SK-N-SH (cell line): ENCODE measurements at regions not wholly inside any gene's neighbourhood (a gene's known extent, or its start where the extent isn't known, plus 50 kb on each side); places are given as distances from the start of the nearest gene placed in this dataset.

Source experiments
- CTCF ChIA-PET: fragments of 300-600, 350-600 bp; formaldehyde crosslinking; extraction: SDS; loops from one replicate; lab custom pipeline; 2021; lab: Yijun Ruan, JAX
- POLR2A ChIA-PET: fragments of 350-600 bp; sonication (Branson Sonifier 250); formaldehyde crosslinking; extraction: SDS; loops from one replicate; lab custom pipeline; 2020; ENCODE audit warnings: antibody characterized with exemption, inconsistent platforms; lab: Yijun Ruan, JAX
- DNase-seq: peaks from one replicate; pipeline ENCODE4 v3.0.0; 2012
- H2AFZ ChIP-seq: fragments of 200-600 bp; sonication (generic); 2 replicates; pipeline ENCODE4 v1.8.1; 2016; ENCODE audit warnings: antibody characterized with exemption, mild to moderate bottlenecking, low read depth
- H3F3A ChIP-seq: fragments of 200-600 bp; sonication (generic); replicated peaks from 2 replicates; pipeline ENCODE3; 2016; ENCODE audit warnings: antibody characterized with exemption, mild to moderate bottlenecking; ENCODE audit not compliant: insufficient read depth
- H3K27ac ChIP-seq, 2 experiments: fragments of 200-500 bp in 1 of 2; fragments of 200-600 bp in 1 of 2; sonication (Bioruptor generic) in 1 of 2; sonication (generic), shearing (Covaris generic) in 1 of 2; 2 replicates each; pipeline versions ENCODE4 v1.5.1 to v1.6.1; 2014 to 2016; ENCODE audit warnings: low read depth in 2 of 2, inconsistent platforms in 1 of 2, low read length in 1 of 2, mild to moderate bottlenecking in 1 of 2, mixed read lengths in 1 of 2
- H3K27me3 ChIP-seq: fragments of 200-600 bp; sonication (generic), shearing (Covaris generic); 2 replicates; pipeline ENCODE4 v1.6.1; 2016; ENCODE audit warnings: mixed run types; ENCODE audit not compliant: insufficient read depth
- H3K36me3 ChIP-seq, 2 experiments: fragments of 200-500 bp in 1 of 2; fragments of 200-600 bp in 1 of 2; sonication (Bioruptor generic) in 1 of 2; sonication (generic) in 1 of 2; replicated peaks in 1 of 2; 2 replicates each; pipeline versions ENCODE3 to v1.5.1; 2014 to 2016; ENCODE audit warnings: low read length in 1 of 2, mild to moderate bottlenecking in 1 of 2; ENCODE audit not compliant: insufficient read depth in 2 of 2, control insufficient read depth in 1 of 2
- H3K4me1 ChIP-seq, 2 experiments: fragments of 200-500 bp in 1 of 2; fragments of 200-600 bp in 1 of 2; sonication (Bioruptor generic) in 1 of 2; sonication (generic), shearing (Covaris generic) in 1 of 2; 2 replicates each; pipeline versions ENCODE4 v1.5.1 to v1.6.1; 2014 to 2016; ENCODE audit warnings: low read depth in 1 of 2, low read length in 1 of 2, mixed run types in 1 of 2; ENCODE audit not compliant: insufficient read depth in 2 of 2, control insufficient read depth in 1 of 2
- H3K4me2 ChIP-seq: fragments of 200-600 bp; sonication (generic), shearing (Covaris generic); 2 replicates; pipeline ENCODE4 v1.6.1; 2017; ENCODE audit warnings: mixed run types
- H3K4me3 ChIP-seq, 2 experiments: fragments of 200-500 bp in 1 of 2; fragments of 200-600 bp in 1 of 2; sonication (Bioruptor generic) in 1 of 2; sonication (generic), shearing (Covaris generic) in 1 of 2; 2 replicates each; pipeline versions ENCODE4 v1.5.1 to v1.8.1; 2014 to 2016; ENCODE audit warnings: low read depth in 2 of 2, inconsistent platforms in 1 of 2, low read length in 1 of 2, mild to moderate bottlenecking in 1 of 2, mixed read lengths in 1 of 2, moderate library complexity in 1 of 2
- H3K79me2 ChIP-seq: fragments of 200-600 bp; sonication (generic); 2 replicates; pipeline ENCODE4 v1.8.1; 2017; ENCODE audit warnings: mild to moderate bottlenecking; ENCODE audit not compliant: insufficient read depth
- H3K9ac ChIP-seq: fragments of 200-600 bp; sonication (generic); 2 replicates; pipeline ENCODE4 v1.6.1; 2017; ENCODE audit warnings: mixed run types
- H3K9me2 ChIP-seq: fragments of 200-600 bp; sonication (generic); 2 replicates; pipeline ENCODE4 v1.6.1; 2017; ENCODE audit warnings: mixed run types
- H3K9me3 ChIP-seq: fragments of 200-600 bp; sonication (generic); 2 replicates; pipeline ENCODE4 v1.6.1; 2017; ENCODE audit warnings: mixed run types, mild to moderate bottlenecking, moderate library complexity
- H4K20me1 ChIP-seq: fragments of 200-600 bp; sonication (generic); 2 replicates; pipeline ENCODE4 v1.6.1; 2017; ENCODE audit warnings: mild to moderate bottlenecking, mixed run types; ENCODE audit not compliant: insufficient read depth
- CHD2 ChIP-seq: fragments of 150-350 bp; IDR thresholded peaks from 2 replicates; pipeline ENCODE4 v1.6.1; 2018; ENCODE audit warnings: low read length; ENCODE audit not compliant: partially characterized antibody
- ELF1 ChIP-seq: IDR thresholded peaks from 2 replicates; pipeline ENCODE4 v1.4.0; 2012
- EP300 ChIP-seq, 2 experiments: IDR thresholded peaks; 2 replicates each; pipeline versions ENCODE4 v1.4.0 to v1.6.1; 2012; ENCODE audit warnings: borderline replicate concordance in 1 of 2, low read depth in 1 of 2, low read length in 1 of 2
- FOSL2 ChIP-seq: IDR thresholded peaks from 2 replicates; pipeline ENCODE4 v1.4.0; 2012; ENCODE audit warnings: low read depth, mild to moderate bottlenecking, moderate library complexity, borderline replicate concordance
- FOXJ3 ChIP-seq: sonication (generic); formaldehyde crosslinking; IDR thresholded peaks from 2 replicates; pipeline ENCODE4 v1.5.1; 2020; ENCODE audit warnings: mild to moderate bottlenecking, missing genetic modification reagents
- GABPA ChIP-seq: IDR thresholded peaks from 2 replicates; pipeline ENCODE4 v1.4.0; 2012; ENCODE audit warnings: low read depth, mild to moderate bottlenecking
- GATA2 ChIP-seq: sonication (generic); formaldehyde crosslinking; IDR thresholded peaks from 2 replicates; pipeline ENCODE4 v1.5.0; 2020; ENCODE audit warnings: mild to moderate bottlenecking, missing genetic modification reagents
- IRF3 ChIP-seq: fragments of 150-350 bp; IDR thresholded peaks from 2 replicates; pipeline ENCODE4 v1.6.1; 2016; ENCODE audit warnings: mild to moderate bottlenecking, low read depth, low read length
- JUND ChIP-seq: IDR thresholded peaks from 2 replicates; pipeline ENCODE4 v1.4.0; 2012
- MEF2A ChIP-seq: IDR thresholded peaks from 2 replicates; pipeline ENCODE4 v1.4.0; 2012; ENCODE audit warnings: low read depth, borderline replicate concordance
- PBX3 ChIP-seq: IDR thresholded peaks from 2 replicates; pipeline ENCODE4; 2012
- POLR2AphosphoS5 ChIP-seq: IDR thresholded peaks from 2 replicates; pipeline ENCODE4 v1.6.1; 2012; ENCODE audit warnings: low read depth, low read length
- RAD21 ChIP-seq: IDR thresholded peaks from 2 replicates; pipeline ENCODE4 v1.6.1; 2012; ENCODE audit warnings: mild to moderate bottlenecking, low read length
- RCOR1 ChIP-seq: fragments of 150-350 bp; IDR thresholded peaks from 2 replicates; pipeline ENCODE4 v1.6.1; 2017; ENCODE audit warnings: antibody characterized with exemption, low read length
- RXRA ChIP-seq: IDR thresholded peaks from 2 replicates; pipeline ENCODE4 v1.4.0; 2012; ENCODE audit warnings: low read depth, mild to moderate bottlenecking, borderline replicate concordance
- SIN3A ChIP-seq: IDR thresholded peaks from 2 replicates; pipeline ENCODE4 v1.6.1; 2012; ENCODE audit warnings: low read depth, mild to moderate bottlenecking, low read length, moderate library complexity, borderline replicate concordance
- SMC3 ChIP-seq: IDR thresholded peaks from 2 replicates; pipeline ENCODE4 v1.6.1; 2012; ENCODE audit warnings: low read depth, low read length, improper control_type of control experiment
- TCF12 ChIP-seq: IDR thresholded peaks from 2 replicates; pipeline ENCODE4 v1.4.0; 2012
- TEAD4 ChIP-seq: IDR thresholded peaks from 2 replicates; pipeline ENCODE4 v1.4.0; 2012; ENCODE audit warnings: mild to moderate bottlenecking, borderline replicate concordance; ENCODE audit not compliant: insufficient read depth
- USF1 ChIP-seq: IDR thresholded peaks from 2 replicates; pipeline ENCODE4 v1.4.0; 2012; ENCODE audit warnings: low read depth, borderline replicate concordance
- YY1 ChIP-seq: IDR thresholded peaks from 2 replicates; pipeline ENCODE4 v1.4.0; 2012; ENCODE audit warnings: low read depth, mild to moderate bottlenecking
- ZBTB33 ChIP-seq: IDR thresholded peaks from 2 replicates; pipeline ENCODE4 v1.4.0; 2012; ENCODE audit warnings: low read depth, borderline replicate concordance
- WGBS: methylation state at CpG from one replicate; pipeline ENCODE4 v1.1.6; 2017; ENCODE audit warnings: low lambda C conversion rate; 5-methylcytosine and 5-hydroxymethylcytosine counted together

GRCh38 chr2:78553866-78554647, 471.4 kb upstream of the REG3G start:
- no peak overlapping the region for H3K9ac ChIP-seq

GRCh38 chr2:78561876-78562275, 463.6 kb upstream of the REG3G start:
- Histone ChIP-seq H3K27ac (no peak overlapping the region), H3K36me3 (no peaks in the 10 kb centered on the region), H3K4me3 (no peak overlapping the region), H3K27me3 (no peaks in the 10 kb centered on the region), H3K79me2 (no peaks in the 10 kb centered on the region), H3K4me2 (no peak overlapping the region), H2AFZ (no peak overlapping the region), H4K20me1 (no peaks in the 10 kb centered on the region), H3K9ac (no peak overlapping the region), H3K4me1 (no peaks in the 10 kb centered on the region), H3K9me3 (no peaks in the 10 kb centered on the region), H3K9me2 (no peaks in the 10 kb centered on the region), H3F3A (no peaks in the 10 kb centered on the region)
- CTCF ChIA-PET = no interaction called here
- POLR2A ChIA-PET = no interaction called here
- no peak for DNase-seq
- TF ChIP-seq USF1 (no peak), EP300 (IDR thresholded peaks at IDR 0.05; ENCODE audit: borderline replicate concordance in 1 of 2, low read depth in 1 of 2, low read length in 1 of 2) (no peak), ELF1 (no peak), IRF3 (no peak), SIN3A (no peak), ZBTB33 (no peak), GABPA (no peak), MEF2A (no peak), JUND (no peak), FOSL2 (no peak)

More at GRCh38 chr2:78553866-78554647, 471.4 kb upstream of the REG3G start:
- no peaks in the 10 kb centered on the region for H3K36me3 ChIP-seq
- peak; percentile 77 for DNase-seq
- peaks cover 0 to 8% of the 10 kb centered on the region in 2 experiments; a peak in 1 of 4 replicates for H3K4me1 ChIP-seq
- CTCF ChIA-PET = interaction anchor here (1.5 kb wide), 1 partner anchor 425 kb away, joined by 6 read pairs; no protein-coding TSS in a partner anchor
- H3K27ac ChIP-seq = peak overlapping the region in 1 of 2 experiments; percentile 98; a peak in 2 of 4 replicates
- H4K20me1 ChIP-seq = no peaks in the 10 kb centered on the region
- no peaks in the 10 kb centered on the region for H3K79me2 ChIP-seq
- no peak overlapping the region for H2AFZ ChIP-seq
- POLR2A ChIA-PET = no interaction called here
- H3K9me3 ChIP-seq = no peaks in the 10 kb centered on the region
- no peak overlapping the region for H3K4me3 ChIP-seq
- no peaks in the 10 kb centered on the region for H3F3A ChIP-seq
- H3K27me3 ChIP-seq = no peaks in the 10 kb centered on the region
- H3K4me2 ChIP-seq = no peak overlapping the region
- WGBS = 0% methylated on average over 3 of the region's 3 CpGs
- TF ChIP-seq YY1 (no peak), RAD21 (peak; percentile 49), GATA2 (CRISPR knock-in tag) (peak; percentile 99), TEAD4 (0 out of 2 replicates have a peak, but pooled peaks have one; percentile 41), JUND (peak; percentile 32; the same call in 1 of the 2 replicates), TCF12 (peak; percentile 75), FOXJ3 (peak; percentile 90), POLR2AphosphoS5 (0 out of 2 replicates have a peak, but pooled peaks have one; percentile 28), PBX3 (peak; percentile 58), RXRA (no peak), CHD2 (peak; percentile 70), EP300 (IDR thresholded peaks at IDR 0.05; ENCODE audit: borderline replicate concordance in 1 of 2, low read depth in 1 of 2, low read length in 1 of 2) (peak in 1 of 2 experiments; percentile 99; a peak in 2 of 4 replicates), SMC3 (no peak; the same call in 1 of the 2 replicates), RCOR1 (peak; percentile 93)
- TF ChIP-seq, all 33 proteins: peak for 11
- no peaks in the 10 kb centered on the region for H3K9me2 ChIP-seq
